Spleen (tissue), 11 donors: ENCODE measurements at regions not wholly inside any gene's neighbourhood (a gene's known extent, or its start where the extent isn't known, plus 50 kb on each side); places are given as distances from the start of the nearest gene placed in this dataset.

Source experiments
- DNase-seq: peaks from one replicate; pipeline ENCODE4 v3.0.0-alpha.2; 2020
- H3K27ac ChIP-seq, 8 donors: fragments of 200-600 bp; sonication (generic) in 7 of 8; 1 replicate in 4 of 8; 2 replicates in 4 of 8; pipeline versions ENCODE4 v1.5.0 to v1.8.0; 2016 to 2021; ENCODE audit warnings: inconsistent platforms in 4 of 8, mild to moderate bottlenecking in 4 of 8, moderate library complexity in 1 of 8
- H3K27me3 ChIP-seq, 7 donors: fragments of 200-600 bp; sonication (generic) in 6 of 7; replicated peaks in 1 of 7; 1 replicate in 4 of 7; 2 replicates in 3 of 7; pipeline versions ENCODE4 v1.5.0 to v1.8.0; 2016 to 2021; ENCODE audit warnings: inconsistent platforms in 3 of 7, mild to moderate bottlenecking in 1 of 7
- H3K36me3 ChIP-seq, 6 donors: fragments of 200-600 bp; sonication (generic) in 5 of 6; 1 replicate in 4 of 6; 2 replicates in 2 of 6; pipeline versions ENCODE4 v1.5.0 to v1.8.0; 2016 to 2021; ENCODE audit warnings: inconsistent platforms in 2 of 6
- H3K4me1 ChIP-seq, 6 donors: fragments of 200-600 bp; sonication (generic) in 5 of 6; 1 replicate in 3 of 6; 2 replicates in 3 of 6; pipeline versions ENCODE4 v1.5.0 to v1.8.0; 2016 to 2021; ENCODE audit warnings: inconsistent platforms in 3 of 6
- H3K4me3 ChIP-seq, 8 donors: fragments of 200-600 bp; sonication (generic) in 7 of 8; 1 replicate in 4 of 8; 2 replicates in 4 of 8; pipeline versions ENCODE4 v1.5.0 to v1.8.0; 2016 to 2021; ENCODE audit warnings: inconsistent platforms in 4 of 8, mild to moderate bottlenecking in 4 of 8, moderate library complexity in 2 of 8
- H3K9me3 ChIP-seq, 8 donors: fragments of 200-600 bp; sonication (generic) in 7 of 8; 1 replicate in 4 of 8; 2 replicates in 4 of 8; pipeline versions ENCODE4 v1.5.0 to v1.8.0; 2016 to 2021; ENCODE audit warnings: inconsistent platforms in 4 of 8
- CTCF ChIP-seq, 11 experiments: fragments of 200-600 bp in 7 of 11; fragments of 450-650 bp in 4 of 11; sonication (generic) in 4 of 11; IDR thresholded peaks in 8 of 11; conservative IDR thresholded peaks in 3 of 11; 1 replicate in 7 of 11; 2 replicates in 4 of 11; pipeline versions ENCODE4 v1.4.0 to v1.8.0; 2016 to 2021; ENCODE audit warnings: antibody characterized with exemption in 11 of 11, inconsistent platforms in 4 of 11, mild to moderate bottlenecking in 1 of 11
- POLR2A ChIP-seq, 3 donors: fragments of 450-650 bp; IDR thresholded peaks; one replicate each; pipeline ENCODE4 v1.5.1; 2017; ENCODE audit warnings: antibody characterized with exemption in 3 of 3, mild to moderate bottlenecking in 1 of 3
- POLR2AphosphoS5 ChIP-seq, 3 donors: sonication (generic); formaldehyde crosslinking; IDR thresholded peaks; one replicate each; pipeline ENCODE4 v1.5.1; 2017; ENCODE audit warnings: antibody characterized with exemption in 3 of 3
- WGBS, 5 donors: extraction: QIAGEN DNeasy Blood & Tissue Kit in 3 of 5; methylation state at CpG; one replicate each; pipeline versions ENCODE4 v1.1.5 to v1.1.7; 2013 to 2018; 5-methylcytosine and 5-hydroxymethylcytosine counted together
- intact Hi-C: fragments of 100-400 bp; cut with DNase I; formaldehyde crosslinking; loops from one replicate; pipeline ENCODE4 v1.15.0; 2023; ENCODE audit warnings: low total_unique reads
- donor health status: healthy with polysubstance abuse.
- donor health status: DM: no; HTN: no; CAD: no; lungs with moderate emphysema.
- donor health status: DM: no; HTN: no; CAD: no.
- donor health status: Bipolar disorder and iron deficiency.
- donor health status: healthy.
- donor health status: DM: no; HTN: no; CAD: no.
- donor health status: DM: yes; HTN: yes; CAD: no.

DNA sequence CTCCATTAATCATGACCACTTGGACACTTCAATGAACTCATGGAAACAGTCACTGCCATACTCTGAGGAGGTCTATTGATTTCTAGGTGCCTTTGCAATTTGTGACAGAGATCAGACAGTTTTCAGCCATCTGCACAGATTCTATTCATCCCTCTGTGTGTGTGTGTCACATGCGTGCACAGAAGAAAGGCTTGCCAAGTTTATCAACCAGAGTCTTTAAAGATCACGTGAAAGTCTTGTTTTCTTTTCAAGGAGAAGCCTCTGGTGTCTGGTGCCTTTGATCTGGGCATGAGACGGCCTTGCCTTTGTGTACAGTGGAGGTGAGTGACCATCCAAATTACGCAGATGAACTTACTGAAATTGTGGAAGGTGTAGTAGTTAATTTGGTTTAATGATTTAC, 164.2 kb downstream of the VAPA start:
- Histone ChIP-seq H3K4me3 (no peak overlapping the region), H3K9me3 (peaks cover under 1 to 26% (median 18%) of the 10 kb centered on the region in 8 donors), H3K4me1 (no peaks in the 10 kb centered on the region), H3K27ac (no peak overlapping the region), H3K36me3 (no peaks in the 10 kb centered on the region), H3K27me3 (no peaks in the 10 kb centered on the region)
- intact Hi-C loops = no loop called here
- DNase-seq = no peak
- WGBS, 5 donors = 75 to 90% (median 82%) methylated on average over 4 of the region's 4 CpGs
- TF ChIP-seq POLR2AphosphoS5 (IDR thresholded peaks at IDR 0.05) (no peak), POLR2A (IDR thresholded peaks at IDR 0.05) (no peak), CTCF (IDR thresholded peaks at IDR 0.05 in 8 of 11, conservative IDR thresholded peaks at IDR 0.05 in 3 of 11) (no peak)

- 92 to 95% (median 94%) methylated on average over 10 to 11 of the region's 11 CpGs for WGBS, 5 donors
- H3K4me3 ChIP-seq = no peak overlapping the region
Measured at GRCh38 chr18:10080372-10080771, 166.6 kb downstream of the VAPA start.

DNA sequence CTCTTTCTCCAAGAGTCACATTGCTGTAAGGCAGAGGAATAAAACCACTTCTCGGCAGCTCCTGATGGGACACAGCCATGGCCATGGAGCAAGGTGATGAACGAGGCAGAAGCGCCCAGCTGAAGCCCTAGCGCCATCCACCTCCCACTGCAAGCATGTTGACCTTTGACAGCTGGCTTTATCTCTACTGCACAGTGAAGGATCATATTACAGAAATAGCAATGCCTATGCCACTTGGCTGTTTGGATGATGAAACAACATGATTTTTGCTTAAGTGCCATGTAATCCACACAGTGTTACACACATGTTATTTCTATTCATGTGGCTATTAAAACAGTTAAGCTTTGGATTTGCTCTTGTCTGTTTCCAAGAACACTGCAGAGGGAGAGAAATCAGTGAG, 167.7 kb downstream of the VAPA start:
- intact Hi-C loops = no loop called here
- Histone ChIP-seq H3K27me3 (no peaks in the 10 kb centered on the region), H3K27ac (no peak overlapping the region), H3K36me3 (no peaks in the 10 kb centered on the region), H3K4me3 (no peak overlapping the region), H3K4me1 (no peaks in the 10 kb centered on the region), H3K9me3 (peaks cover 6 to 45% (median 36%) of the 10 kb centered on the region in 8 donors)
- WGBS, 5 donors = 70 to 83% (median 79%) methylated on average over 4 of the region's 4 CpGs
- TF ChIP-seq POLR2AphosphoS5 (IDR thresholded peaks at IDR 0.05) (no peak), CTCF (IDR thresholded peaks at IDR 0.05 in 8 of 11, conservative IDR thresholded peaks at IDR 0.05 in 3 of 11) (no peak), POLR2A (IDR thresholded peaks at IDR 0.05) (no peak)
- no peak for DNase-seq

More at GRCh38 chr18:10080372-10080771, 166.6 kb downstream of the VAPA start:
- no peaks in the 10 kb centered on the region for H3K4me1 ChIP-seq
- H3K36me3 ChIP-seq = no peaks in the 10 kb centered on the region
- H3K27me3 ChIP-seq = no peaks in the 10 kb centered on the region
- H3K9me3 ChIP-seq = peaks cover 6 to 45% (median 36%) of the 10 kb centered on the region in 8 donors
- intact Hi-C loops = no loop called here
- no peak overlapping the region for H3K27ac ChIP-seq
- no peak for DNase-seq
- TF ChIP-seq POLR2A (IDR thresholded peaks at IDR 0.05) (no peak), POLR2AphosphoS5 (IDR thresholded peaks at IDR 0.05) (no peak), CTCF (IDR thresholded peaks at IDR 0.05 in 8 of 11, conservative IDR thresholded peaks at IDR 0.05 in 3 of 11) (no peak)

DNA sequence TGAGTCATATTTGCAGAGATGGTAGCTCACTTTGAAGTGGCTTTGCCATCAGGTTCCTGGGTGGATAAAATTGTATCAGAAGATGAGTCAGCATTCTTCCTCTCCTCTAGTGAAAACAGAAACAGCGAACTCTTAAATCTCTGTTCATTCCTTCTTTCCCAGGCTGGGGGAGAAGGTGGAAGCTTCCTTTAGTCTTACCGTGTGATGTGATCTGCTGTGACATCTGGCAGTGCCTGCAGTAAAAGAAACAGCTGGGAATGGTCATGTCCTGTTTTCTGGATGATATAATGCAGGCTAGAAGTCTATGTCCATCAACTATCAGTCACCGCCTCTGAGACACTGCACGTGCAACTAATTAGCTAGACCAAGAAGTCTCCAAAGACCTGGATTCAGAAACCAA, 171.6 kb downstream of the VAPA start:
- intact Hi-C loops = no loop called here
- H3K9me3 ChIP-seq = peaks cover 6 to 45% (median 36%) of the 10 kb centered on the region in 8 donors
- H3K27ac ChIP-seq = no peak overlapping the region
- no peak for DNase-seq
- TF ChIP-seq CTCF (IDR thresholded peaks at IDR 0.05 in 8 of 11, conservative IDR thresholded peaks at IDR 0.05 in 3 of 11) = no peak
- TF ChIP-seq POLR2A (IDR thresholded peaks at IDR 0.05) = no peak
- TF ChIP-seq POLR2AphosphoS5 (IDR thresholded peaks at IDR 0.05) = no peak
- H3K4me3 ChIP-seq = no peak overlapping the region
- no peaks in the 10 kb centered on the region for H3K36me3 ChIP-seq
- H3K27me3 ChIP-seq = no peaks in the 10 kb centered on the region
- H3K4me1 ChIP-seq = no peaks in the 10 kb centered on the region
- WGBS, 5 donors = 73 to 85% (median 81%) methylated on average over 4 of the region's 4 CpGs
